ENCODE measurements at regions not wholly inside any gene's neighbourhood (a gene's known extent, or its start where the extent isn't known, plus 50 kb on each side); places are given as distances from the start of the nearest gene placed in this dataset.

- no peak for TF ChIP-seq CLOCK (CRISPR knock-in tag; IDR thresholded peaks at IDR 0.05; ENCODE audit: borderline replicate concordance)
- no peak for TF ChIP-seq SPI1 (IDR thresholded peaks at IDR 0.05; ENCODE audit: borderline replicate concordance, low read depth, low read length)
Observed at GRCh38 chr18:61169386-61169785, 163.8 kb upstream of the CDH20 start (continued).

- H3K9me1 ChIP-seq (ENCODE audit: control insufficient read depth, insufficient read depth, low read length), result no peaks in the 10 kb centered on the region
- 0% methylated on average over 1 of the region's 1 CpG for WGBS (ENCODE audit: insufficient coverage, low coverage, missing lambda C conversion rate)
- no peaks in the 10 kb centered on the region for H3K27me3 ChIP-seq (ENCODE audit: control insufficient read depth in 2 of 2, insufficient read depth in 2 of 2, low read length in 2 of 2)
- ChIA-PET POLR2A (no interaction called here), CTCF (ENCODE audit: low intra/inter-chr PET ratio) (no interaction called here)
- no peaks in the 10 kb centered on the region for H3K79me2 ChIP-seq (ENCODE audit: control insufficient read depth, insufficient read depth, low read length)
- H3K4me2 ChIP-seq (ENCODE audit: insufficient read depth, low read length), result no peak overlapping the region
- DNase-seq (ENCODE audit: extremely low read depth in 1 of 4, low spot score in 3 of 4) (no peak), ATAC-seq (no peak), FAIRE-seq (no peak)
- H3K4me1 ChIP-seq (replicated peaks in 1 of 2; ENCODE audit: control insufficient read depth in 2 of 2, insufficient read depth in 2 of 2, low read length in 2 of 2), result no peaks in the 10 kb centered on the region
- H3K27ac ChIP-seq (ENCODE audit: extremely low read depth, low read depth, low read length), result no peak overlapping the region
- in situ Hi-C loops (cut with MboI) (no loop called here), intact Hi-C loops (cut with micrococcal nuclease) (no loop called here)
- no peak overlapping the region for H3K9ac ChIP-seq (ENCODE audit: insufficient read depth in 1 of 2, low read depth in 2 of 2, low read length in 2 of 2)
- H3K36me3 ChIP-seq (ENCODE audit: control insufficient read depth, insufficient read depth, low read length), result no peaks in the 10 kb centered on the region
- BruUV-seq (replicated peaks), result no TSS peak
- no peaks in the 10 kb centered on the region for H3K9me3 ChIP-seq (replicated peaks; ENCODE audit: control insufficient read depth, insufficient read depth, low read depth, low read length)
- H3K4me3 ChIP-seq, result no peak overlapping the region
- H2AFZ ChIP-seq (ENCODE audit: low read depth, low read length), result no peak overlapping the region
- H4K20me1 ChIP-seq (replicated peaks; ENCODE audit: control insufficient read depth, insufficient read depth, low read length), result no peaks in the 10 kb centered on the region
- TF ChIP-seq ETV5 (CRISPR knock-in tag; IDR thresholded peaks at IDR 0.05; ENCODE audit: low read depth) (no peak), E2F4 (CRISPR knock-in tag; IDR thresholded peaks at IDR 0.05; ENCODE audit: low read depth) (no peak), BCOR (IDR thresholded peaks at IDR 0.05) (no peak), ZNF707 (CRISPR knock-in tag; conservative IDR thresholded peaks at IDR 0.05) (no peak), ZZZ3 (IDR thresholded peaks at IDR 0.05) (no peak), THAP7 (CRISPR knock-in tag; IDR thresholded peaks at IDR 0.05) (no peak), PTTG1 (tag; IDR thresholded peaks at IDR 0.05; ENCODE audit: low read depth) (no peak), ILF3 (IDR thresholded peaks at IDR 0.05; ENCODE audit: borderline replicate concordance) (no peak), ASH1L (IDR thresholded peaks at IDR 0.05; ENCODE audit: borderline replicate concordance, low read depth, partially characterized antibody) (no peak), ESRRB (CRISPR knock-in tag; IDR thresholded peaks at IDR 0.05; ENCODE audit: borderline replicate concordance) (no peak), HDAC8 (tag; IDR thresholded peaks at IDR 0.05) (no peak), ZNF785 (CRISPR knock-in tag; IDR thresholded peaks at IDR 0.05) (no peak), HDAC6 (IDR thresholded peaks at IDR 0.05; ENCODE audit: low read depth, low read length) (no peak), ZFP91 (CRISPR knock-in tag; IDR thresholded peaks at IDR 0.05) (no peak), RNF2 (IDR thresholded peaks at IDR 0.05) (no peak), TCF7 (IDR thresholded peaks at IDR 0.05; ENCODE audit: borderline replicate concordance) (no peak)
Observed at GRCh38 chr18:61172624-61173023, 160.6 kb upstream of the CDH20 start.
